Epithelial cell of esophagus (primary cell): ENCODE measurements at regions not wholly inside any gene's neighbourhood (a gene's known extent, or its start where the extent isn't known, plus 50 kb on each side); places are given as distances from the start of the nearest gene placed in this dataset.

Experiments
- DNase-seq: peaks from one replicate; pipeline ENCODE4 v3.0.0; 2010; ENCODE audit warnings: low read depth
- H3K4me3 ChIP-seq: 2 replicates; pipeline ENCODE4 v1.5.1; 2011; ENCODE audit warnings: mild to moderate bottlenecking, low read length, control low read depth
- CTCF ChIP-seq: IDR thresholded peaks from 2 replicates; pipeline ENCODE4 v1.5.1; 2011; ENCODE audit warnings: low read depth, mild to moderate bottlenecking, low read length, control low read depth, inconsistent platforms; ENCODE audit not compliant: insufficient read depth; ENCODE audit errors: missing control alignments

GRCh38 chr12:4074129-4074528, 199.4 kb upstream of the CCND2 start:
- DNase-seq = no peak
- no peak for TF ChIP-seq CTCF
- no peak overlapping the region for H3K4me3 ChIP-seq

GRCh38 chr12:4069670-4070010, 196.4 kb upstream of the PARP11 start:
- H3K4me3 ChIP-seq = no peak overlapping the region
- no peak for TF ChIP-seq CTCF
- DNase-seq = no peak

GRCh38 chr12:4068981-4069669, 195.9 kb upstream of the PARP11 start:
- peak; percentile 25 for DNase-seq
- no peak for TF ChIP-seq CTCF

GRCh38 chr12:4064008-4064407, 190.8 kb upstream of the PARP11 start:
- no peak for TF ChIP-seq CTCF
- no peak overlapping the region for H3K4me3 ChIP-seq
- DNase-seq = no peak

More at GRCh38 chr12:4068981-4069669, 195.9 kb upstream of the PARP11 start:
- no peak overlapping the region for H3K4me3 ChIP-seq

- no peak for TF ChIP-seq CTCF
- no peak for DNase-seq
- no peak overlapping the region for H3K4me3 ChIP-seq
These were observed 186.8 kb upstream of the PARP11 start for GRCh38 chr12:4059898-4060568.

- TF ChIP-seq CTCF = no peak
- DNase-seq = no peak
- H3K4me3 ChIP-seq = no peak overlapping the region
These were observed 184.0 kb upstream of the PARP11 start for GRCh38 chr12:4056910-4057845.
